BLaER1 treated with 17β-estradiol and CSF1 and Interleukin-3, amounts not matched to agents 10 nM and 100 nM (cell line): ENCODE measurements at regions not wholly inside any gene's neighbourhood (a gene's known extent, or its start where the extent isn't known, plus 50 kb on each side); places are given as distances from the start of the nearest gene placed in this dataset.

Source experiments
- H3K27ac ChIP-seq, 11 experiments: shearing (Covaris generic); formaldehyde crosslinking; 2 replicates each; pipeline ENCODE4 v1.8.1; 2022
- H3K27me3 ChIP-seq, 11 experiments: shearing (Covaris generic); formaldehyde crosslinking; 2 replicates each; pipeline ENCODE4 v1.8.1; 2022
- H3K36me3 ChIP-seq, 11 experiments: shearing (Covaris generic); formaldehyde crosslinking; 2 replicates each; pipeline ENCODE4 v1.8.1; 2022
- H3K4me1 ChIP-seq, 10 experiments: shearing (Covaris generic); formaldehyde crosslinking; 2 replicates each; pipeline ENCODE4 v1.8.1; 2022
- H3K4me2 ChIP-seq, 11 experiments: shearing (Covaris generic); formaldehyde crosslinking; 2 replicates each; pipeline ENCODE4 v1.8.1; 2022
- H3K4me3 ChIP-seq, 10 experiments: shearing (Covaris generic); formaldehyde crosslinking; 2 replicates each; pipeline ENCODE4 v1.8.1; 2022
- H3K9ac ChIP-seq, 11 experiments: shearing (Covaris generic); formaldehyde crosslinking; 2 replicates each; pipeline ENCODE4 v1.8.1; 2022
- H3K9me3 ChIP-seq, 11 experiments: shearing (Covaris generic); formaldehyde crosslinking; replicated peaks in 1 of 11; 2 replicates each; pipeline ENCODE4 v1.8.1; 2022
- H4K20me1 ChIP-seq, 11 experiments: shearing (Covaris generic); formaldehyde crosslinking; 2 replicates each; pipeline ENCODE4 v1.8.1; 2022
- Cebpa-rat ChIP-seq, 11 experiments: shearing (Covaris generic); IDR thresholded peaks; 2 replicates each; pipeline ENCODE4 v1.8.1; 2022

GRCh38 chr2:78963881-78964280, 61.6 kb upstream of the REG3G start:
- Histone ChIP-seq H3K36me3 (no peaks in the 10 kb centered on the region), H3K4me2 (no peak overlapping the region), H3K9ac (no peak overlapping the region), H3K4me1 (no peaks in the 10 kb centered on the region), H3K9me3 (no peaks in the 10 kb centered on the region), H3K4me3 (no peak overlapping the region), H4K20me1 (no peaks in the 10 kb centered on the region), H3K27ac (no peak overlapping the region), H3K27me3 (no peaks in the 10 kb centered on the region)
- no peak for TF ChIP-seq Cebpa-rat (IDR thresholded peaks at IDR 0.05)

GRCh38 chr2:78967294-78967693, 58.2 kb upstream of the REG3G start:
- Histone ChIP-seq H3K9ac (no peak overlapping the region), H3K27ac (no peak overlapping the region), H3K9me3 (no peaks in the 10 kb centered on the region), H3K4me3 (no peak overlapping the region), H3K27me3 (no peaks in the 10 kb centered on the region), H3K36me3 (no peaks in the 10 kb centered on the region), H4K20me1 (no peaks in the 10 kb centered on the region), H3K4me1 (no peaks in the 10 kb centered on the region), H3K4me2 (no peak overlapping the region)
- no peak for TF ChIP-seq Cebpa-rat (IDR thresholded peaks at IDR 0.05)

GRCh38 chr2:78973630-78974029, 51.9 kb upstream of the REG3G start:
- no peaks in the 10 kb centered on the region for H4K20me1 ChIP-seq
- no peak overlapping the region for H3K4me2 ChIP-seq
- H3K9ac ChIP-seq, result no peak overlapping the region
- TF ChIP-seq Cebpa-rat (IDR thresholded peaks at IDR 0.05), result no peak
- no peaks in the 10 kb centered on the region for H3K9me3 ChIP-seq
- H3K36me3 ChIP-seq, result no peaks in the 10 kb centered on the region
- no peaks in the 10 kb centered on the region for H3K27me3 ChIP-seq
- peaks cover 12 to 18% (median 16%) of the 10 kb centered on the region in 10 experiments for H3K4me1 ChIP-seq
- no peak overlapping the region for H3K27ac ChIP-seq
- H3K4me3 ChIP-seq, result no peak overlapping the region
